WERI-Rb-1 (cell line): ENCODE measurements at regions not wholly inside any gene's neighbourhood (a gene's known extent, or its start where the extent isn't known, plus 50 kb on each side); places are given as distances from the start of the nearest gene placed in this dataset.

Experiments used
- DNase-seq: peaks from one replicate; pipeline ENCODE4 v3.0.0-alpha.2; 2020
- H3K27ac ChIP-seq: fragments of 250-450 bp; sonication (Bioruptor Pico); 2 replicates; pipeline ENCODE4 v1.5.1; 2020; ENCODE audit warnings: mild to moderate bottlenecking, moderate library complexity
- H3K27me3 ChIP-seq: fragments of 250-450 bp; sonication (Bioruptor Pico); 2 replicates; pipeline ENCODE4 v1.5.1; 2021; ENCODE audit warnings: mild to moderate bottlenecking, low read depth, moderate library complexity; ENCODE audit not compliant: insufficient read depth, severe bottlenecking
- H3K36me3 ChIP-seq: fragments of 250-450 bp; sonication (Bioruptor Pico); 2 replicates; pipeline ENCODE4 v1.5.1; 2020; ENCODE audit warnings: mild to moderate bottlenecking, moderate library complexity
- H3K4me3 ChIP-seq: 2 replicates; pipeline ENCODE4 v1.5.1; 2011; ENCODE audit warnings: low read depth, mild to moderate bottlenecking, control low read depth, low read length
- H3K9me3 ChIP-seq: fragments of 250-450 bp; sonication (Bioruptor Pico); 2 replicates; pipeline ENCODE4 v1.5.1; 2021; ENCODE audit warnings: mild to moderate bottlenecking, moderate library complexity; ENCODE audit not compliant: severe bottlenecking
- TF ChIP-seq, protein P1 (sequence below): IDR thresholded peaks from 2 replicates; pipeline ENCODE4 v1.5.1; 2011; ENCODE audit warnings: low read depth, mild to moderate bottlenecking, control low read depth, inconsistent platforms, low read length

DNA sequence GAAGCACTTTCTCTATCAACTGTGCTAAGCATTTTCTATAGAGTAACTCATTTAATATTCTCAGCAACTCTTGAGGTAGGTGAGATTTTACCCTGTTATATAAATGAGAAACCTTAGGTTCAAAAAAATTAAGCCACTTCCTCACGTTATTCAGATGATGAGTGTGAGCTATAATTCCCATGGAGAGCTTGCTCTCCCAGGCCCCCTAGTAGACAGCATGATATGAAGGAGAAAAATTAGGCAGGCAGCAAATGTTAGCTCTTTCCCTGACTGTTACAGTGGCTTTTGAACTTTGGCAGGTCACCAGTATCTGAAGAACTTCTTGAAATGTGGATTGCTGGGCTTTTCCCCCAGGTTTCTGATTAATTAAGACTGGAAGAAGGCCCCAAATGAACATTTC, 753.1 kb downstream of the NCAM2 start:
- H3K36me3 ChIP-seq, result no peaks in the 10 kb centered on the region
- DNase-seq, result no peak
- H3K4me3 ChIP-seq, result no peak overlapping the region
- peaks cover 47% of the 10 kb centered on the region for H3K27me3 ChIP-seq
- no peaks in the 10 kb centered on the region for H3K9me3 ChIP-seq
- TF ChIP-seq, protein P1, sequence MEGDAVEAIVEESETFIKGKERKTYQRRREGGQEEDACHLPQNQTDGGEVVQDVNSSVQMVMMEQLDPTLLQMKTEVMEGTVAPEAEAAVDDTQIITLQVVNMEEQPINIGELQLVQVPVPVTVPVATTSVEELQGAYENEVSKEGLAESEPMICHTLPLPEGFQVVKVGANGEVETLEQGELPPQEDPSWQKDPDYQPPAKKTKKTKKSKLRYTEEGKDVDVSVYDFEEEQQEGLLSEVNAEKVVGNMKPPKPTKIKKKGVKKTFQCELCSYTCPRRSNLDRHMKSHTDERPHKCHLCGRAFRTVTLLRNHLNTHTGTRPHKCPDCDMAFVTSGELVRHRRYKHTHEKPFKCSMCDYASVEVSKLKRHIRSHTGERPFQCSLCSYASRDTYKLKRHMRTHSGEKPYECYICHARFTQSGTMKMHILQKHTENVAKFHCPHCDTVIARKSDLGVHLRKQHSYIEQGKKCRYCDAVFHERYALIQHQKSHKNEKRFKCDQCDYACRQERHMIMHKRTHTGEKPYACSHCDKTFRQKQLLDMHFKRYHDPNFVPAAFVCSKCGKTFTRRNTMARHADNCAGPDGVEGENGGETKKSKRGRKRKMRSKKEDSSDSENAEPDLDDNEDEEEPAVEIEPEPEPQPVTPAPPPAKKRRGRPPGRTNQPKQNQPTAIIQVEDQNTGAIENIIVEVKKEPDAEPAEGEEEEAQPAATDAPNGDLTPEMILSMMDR, result no peak
- H3K27ac ChIP-seq, result no peak overlapping the region

DNA sequence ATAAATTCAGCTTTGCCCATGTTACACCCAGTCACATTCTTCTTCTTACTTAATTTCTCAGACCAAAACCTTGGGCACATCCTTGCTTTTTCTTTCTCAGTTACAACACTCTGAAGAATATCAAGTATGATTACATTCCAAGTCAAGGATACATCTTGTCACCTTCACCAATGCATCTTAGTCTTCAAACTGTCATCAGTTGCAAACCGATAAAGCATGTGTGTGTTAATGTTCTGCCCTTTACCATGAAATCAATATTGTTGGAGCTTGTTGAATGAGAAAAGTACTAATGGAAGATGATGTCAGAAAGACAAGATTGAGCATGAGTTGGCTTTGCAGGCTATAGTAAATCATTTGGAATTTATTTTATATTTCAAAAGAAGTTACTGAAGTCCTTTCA, 764.6 kb downstream of the NCAM2 start:
- H3K4me3 ChIP-seq, result no peak overlapping the region
- H3K36me3 ChIP-seq, result no peaks in the 10 kb centered on the region
- DNase-seq, result no peak
- no peaks in the 10 kb centered on the region for H3K9me3 ChIP-seq
- no peak overlapping the region for H3K27ac ChIP-seq
- TF ChIP-seq, protein P1, result no peak
- H3K27me3 ChIP-seq, result peaks cover 50% of the 10 kb centered on the region

DNA sequence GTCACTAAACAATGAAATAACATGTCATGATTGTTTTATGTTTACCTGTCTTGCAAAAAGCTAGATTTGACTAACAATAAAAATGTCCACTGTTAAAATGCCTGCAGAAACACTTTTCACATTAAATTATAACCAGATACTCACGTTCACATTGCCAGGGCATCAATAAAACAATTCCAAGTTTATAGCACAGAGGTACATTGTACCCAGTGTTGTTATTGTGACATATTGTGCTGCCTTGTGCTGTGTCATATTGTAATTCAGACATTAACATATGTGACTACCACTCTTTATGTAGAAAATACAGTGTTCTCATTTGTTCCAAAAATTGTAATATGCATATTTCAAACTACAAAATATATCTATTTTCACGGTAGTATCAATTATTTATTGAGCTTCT, 766.1 kb downstream of the NCAM2 start:
- no peak overlapping the region for H3K27ac ChIP-seq
- H3K36me3 ChIP-seq, result no peaks in the 10 kb centered on the region
- peaks cover 46% of the 10 kb centered on the region for H3K27me3 ChIP-seq
- TF ChIP-seq, protein P1, result no peak
- no peak for DNase-seq
- no peaks in the 10 kb centered on the region for H3K9me3 ChIP-seq
- H3K4me3 ChIP-seq, result no peak overlapping the region

DNA sequence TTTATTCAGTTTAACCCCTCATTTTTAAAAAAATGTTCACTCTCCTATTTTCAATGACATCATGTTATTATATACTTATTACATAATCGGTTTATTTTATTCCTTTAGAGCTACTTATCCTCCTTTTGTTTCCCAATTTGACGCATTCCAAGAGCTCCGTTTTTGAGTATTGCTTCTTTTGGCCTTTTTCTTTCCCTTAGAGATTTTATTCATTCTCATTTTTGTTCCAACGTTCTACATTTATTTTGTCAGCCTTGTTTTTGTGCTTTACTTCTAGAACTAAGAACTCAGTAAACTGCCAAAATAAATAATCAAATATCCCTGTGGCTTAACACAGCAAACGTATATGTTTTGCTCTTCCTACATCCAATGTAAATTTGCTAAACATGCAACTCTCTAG, 769.1 kb downstream of the NCAM2 start:
- H3K9me3 ChIP-seq, result no peaks in the 10 kb centered on the region
- no peak overlapping the region for H3K4me3 ChIP-seq
- TF ChIP-seq, protein P1, result no peak
- no peak overlapping the region for H3K27ac ChIP-seq
- H3K27me3 ChIP-seq, result peaks cover 28% of the 10 kb centered on the region
- no peaks in the 10 kb centered on the region for H3K36me3 ChIP-seq
- DNase-seq, result no peak

DNA sequence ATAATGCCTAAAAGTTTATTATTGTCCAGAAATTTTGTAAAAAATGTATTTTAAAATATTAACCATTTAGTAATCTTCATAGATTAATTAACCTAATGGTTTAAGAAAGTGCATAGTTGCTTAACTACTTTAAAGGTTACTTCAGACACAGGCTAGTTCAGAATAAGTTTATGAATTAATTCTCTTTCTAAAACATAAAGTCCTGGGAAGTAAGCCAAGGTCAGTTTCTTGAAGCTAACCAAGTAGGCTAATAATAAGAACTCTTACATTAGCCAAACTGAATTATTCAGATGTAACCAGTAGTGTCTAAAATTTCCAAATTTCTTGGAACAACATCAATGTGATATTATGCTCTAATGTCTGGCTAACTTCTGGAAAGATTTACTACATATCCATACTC, 790.4 kb downstream of the NCAM2 start:
- no peaks in the 10 kb centered on the region for H3K9me3 ChIP-seq
- no peaks in the 10 kb centered on the region for H3K36me3 ChIP-seq
- TF ChIP-seq, protein P1, result no peak
- peaks cover 14% of the 10 kb centered on the region for H3K27me3 ChIP-seq
- H3K27ac ChIP-seq, result no peak overlapping the region
- no peak overlapping the region for H3K4me3 ChIP-seq
- no peak for DNase-seq

DNA sequence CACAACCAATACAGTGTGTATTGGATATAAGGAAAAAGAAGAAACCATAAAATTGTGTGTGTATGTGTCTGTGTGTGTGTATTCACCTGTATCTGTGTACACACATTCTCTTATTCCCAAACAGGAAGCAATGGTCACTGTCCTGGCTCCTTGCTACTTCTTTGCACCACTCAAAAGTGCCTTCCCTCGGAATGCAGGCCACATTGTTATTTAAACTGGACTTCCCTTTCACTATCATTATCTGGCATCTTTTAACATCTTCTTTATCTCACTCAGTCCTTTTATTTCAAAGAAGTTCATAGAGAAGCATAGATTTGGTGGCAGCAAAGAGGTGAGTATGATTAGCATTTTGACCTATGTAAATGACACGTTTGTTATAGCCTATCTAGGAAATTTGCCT, 803.7 kb downstream of the NCAM2 start:
- no peak for DNase-seq
- no peaks in the 10 kb centered on the region for H3K9me3 ChIP-seq
- no peaks in the 10 kb centered on the region for H3K36me3 ChIP-seq
- TF ChIP-seq, protein P1, result no peak
- H3K27me3 ChIP-seq, result peaks cover 30% of the 10 kb centered on the region
- no peak overlapping the region for H3K4me3 ChIP-seq
- no peak overlapping the region for H3K27ac ChIP-seq
